Breast epithelium (tissue), 4 donors: ENCODE measurements at regions not wholly inside any gene's neighbourhood (a gene's known extent, or its start where the extent isn't known, plus 50 kb on each side); places are given as distances from the start of the nearest gene placed in this dataset.

ENCODE experiments used
- DNase-seq, 2 donors: peaks; one replicate each; pipeline ENCODE4 v3.0.0-alpha.2; 2019; ENCODE audit warnings: low spot score in 2 of 2
- H3K27ac ChIP-seq, 2 donors: fragments of 200-600 bp; sonication (generic) in 1 of 2; one replicate each; pipeline ENCODE4 v1.5.1; 2016 to 2019; ENCODE audit warnings: mild to moderate bottlenecking in 1 of 2
- H3K27me3 ChIP-seq, 2 donors: fragments of 200-600 bp; sonication (generic) in 1 of 2; one replicate each; pipeline versions ENCODE4 v1.5.1 to v1.6.0; 2017 to 2019; ENCODE audit warnings: control low read depth in 1 of 2, mild to moderate bottlenecking in 1 of 2
- H3K36me3 ChIP-seq: fragments of 200-600 bp; one replicate; pipeline ENCODE4 v1.5.1; 2019
- H3K4me1 ChIP-seq, 2 donors: fragments of 200-600 bp; sonication (generic); one replicate each; pipeline ENCODE4 v1.5.1; 2016 to 2019; ENCODE audit warnings: control low read depth in 1 of 2
- H3K4me3 ChIP-seq, 3 donors: fragments of 200-600 bp; sonication (generic); 1 replicate in 2 of 3; 2 replicates in 1 of 3; pipeline ENCODE4 v1.5.1; 2016 to 2019; ENCODE audit warnings: mild to moderate bottlenecking in 3 of 3, moderate library complexity in 2 of 3
- H3K9me3 ChIP-seq, 2 donors: fragments of 200-600 bp; sonication (generic) in 1 of 2; one replicate each; pipeline ENCODE4 v1.5.1; 2016 to 2019; ENCODE audit warnings: control low read depth in 1 of 2
- CTCF ChIP-seq, 3 donors: fragments of 450-650 bp; IDR thresholded peaks; one replicate each; pipeline ENCODE4 v1.5.1; 2016 to 2017; ENCODE audit warnings: antibody characterized with exemption in 3 of 3, mild to moderate bottlenecking in 3 of 3, moderate library complexity in 3 of 3
- POLR2A ChIP-seq: fragments of 450-650 bp; IDR thresholded peaks from one replicate; pipeline ENCODE4 v1.6.1; 2016; ENCODE audit warnings: antibody characterized with exemption, mild to moderate bottlenecking, moderate library complexity
- POLR2AphosphoS5 ChIP-seq, 3 donors: sonication (generic); formaldehyde crosslinking; IDR thresholded peaks; one replicate each; pipeline ENCODE4 v1.6.1; 2017; ENCODE audit warnings: antibody characterized with exemption in 3 of 3
- intact Hi-C: fragments of 100-400 bp; cut with DNase I; formaldehyde crosslinking; loops from one replicate; pipeline ENCODE4 v1.15.1; 2023; ENCODE audit warnings: low total_unique reads

- intact Hi-C loops: no loop called here
- Histone ChIP-seq H3K4me3 (no peak overlapping the region), H3K4me1 (no peaks in the 10 kb centered on the region), H3K27ac (no peak overlapping the region), H3K27me3 (no peaks in the 10 kb centered on the region), H3K36me3 (no peaks in the 10 kb centered on the region), H3K9me3 (peaks cover 0 to 7% of the 10 kb centered on the region in 2 donors)
- no peak for DNase-seq
- TF ChIP-seq CTCF (IDR thresholded peaks at IDR 0.05) (no peak), POLR2AphosphoS5 (IDR thresholded peaks at IDR 0.05) (no peak), POLR2A (no peak)
These were observed 69.9 kb upstream of the SPTLC1 start for GRCh38 chr9:92185096-92185495.

DNA sequence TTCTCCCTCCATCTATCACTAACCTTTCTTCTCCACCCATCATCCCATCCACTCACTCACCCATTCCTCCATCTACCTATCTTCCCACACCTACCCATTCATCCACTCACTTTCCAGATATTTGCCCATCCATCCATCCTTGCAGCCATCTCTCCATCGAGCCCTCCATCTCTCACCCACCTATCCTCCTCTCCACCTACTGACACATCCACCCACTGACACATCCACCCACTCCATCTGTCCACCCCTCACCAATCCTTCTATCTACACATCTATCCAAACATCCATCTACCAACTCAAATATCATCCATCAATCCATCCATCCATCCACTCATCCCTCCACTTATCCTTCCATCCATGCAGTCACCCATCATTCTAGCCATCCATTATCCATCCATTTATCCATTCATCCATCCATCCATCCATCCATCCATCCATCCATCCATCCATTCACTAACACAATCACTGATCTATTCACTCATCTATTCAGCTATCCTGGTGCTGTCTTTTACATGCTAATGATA is 68.9 kb upstream of the SPTLC1 start:
- Histone ChIP-seq H3K27ac (no peak overlapping the region), H3K4me3 (no peak overlapping the region), H3K4me1 (no peaks in the 10 kb centered on the region), H3K27me3 (no peaks in the 10 kb centered on the region), H3K9me3 (peaks cover 0 to 7% of the 10 kb centered on the region in 2 donors), H3K36me3 (no peaks in the 10 kb centered on the region)
- DNase-seq: no peak
- TF ChIP-seq CTCF (IDR thresholded peaks at IDR 0.05): no peak
- TF ChIP-seq POLR2A: no peak
- no peak for TF ChIP-seq POLR2AphosphoS5 (IDR thresholded peaks at IDR 0.05)
- intact Hi-C loops: no loop called here

DNA sequence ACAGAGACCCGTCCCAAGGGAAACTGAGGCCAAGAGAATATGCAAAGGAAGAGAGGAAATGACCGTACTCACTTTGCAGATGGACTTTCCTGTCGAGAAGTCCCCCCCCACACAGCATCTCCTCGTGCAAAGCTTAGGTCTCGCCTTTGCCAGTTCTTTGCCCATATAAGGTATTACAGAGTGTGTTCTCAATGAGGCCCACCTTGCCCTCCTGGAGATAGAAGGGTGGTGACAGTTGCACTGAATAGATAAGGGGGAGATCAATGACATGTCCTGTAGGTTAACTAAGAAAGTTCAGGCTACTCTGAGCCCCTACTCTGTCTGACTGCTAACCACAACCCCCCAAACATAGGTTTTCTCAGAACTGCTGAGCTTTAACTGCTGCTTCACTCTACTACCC is 68.2 kb upstream of the SPTLC1 start:
- TF ChIP-seq CTCF (IDR thresholded peaks at IDR 0.05): no peak
- TF ChIP-seq POLR2AphosphoS5 (IDR thresholded peaks at IDR 0.05): no peak
- no peak for TF ChIP-seq POLR2A
- H3K9me3 ChIP-seq: peaks cover 0 to 7% of the 10 kb centered on the region in 2 donors
- H3K36me3 ChIP-seq: no peaks in the 10 kb centered on the region
- no peak for DNase-seq
- H3K27ac ChIP-seq: no peak overlapping the region
- H3K4me3 ChIP-seq: no peak overlapping the region
- no peaks in the 10 kb centered on the region for H3K4me1 ChIP-seq
- no peaks in the 10 kb centered on the region for H3K27me3 ChIP-seq
- intact Hi-C loops: no loop called here

- H3K36me3 ChIP-seq: no peaks in the 10 kb centered on the region
- DNase-seq: no peak
- H3K9me3 ChIP-seq: peaks cover 0 to 7% of the 10 kb centered on the region in 2 donors
- TF ChIP-seq POLR2AphosphoS5 (IDR thresholded peaks at IDR 0.05): no peak
- TF ChIP-seq CTCF (IDR thresholded peaks at IDR 0.05): no peak
- TF ChIP-seq POLR2A: no peak
- no peak overlapping the region for H3K27ac ChIP-seq
- intact Hi-C loops: no loop called here
- no peaks in the 10 kb centered on the region for H3K4me1 ChIP-seq
- no peaks in the 10 kb centered on the region for H3K27me3 ChIP-seq
- no peak overlapping the region for H3K4me3 ChIP-seq
These were observed 66.1 kb upstream of the SPTLC1 start for GRCh38 chr9:92181296-92181695.

GRCh38 chr9:92180669-92181181 is 65.5 kb upstream of the SPTLC1 start:
- H3K27me3 ChIP-seq: no peaks in the 10 kb centered on the region
- intact Hi-C loops: no loop called here
- no peaks in the 10 kb centered on the region for H3K4me1 ChIP-seq
- peaks cover 0 to 7% of the 10 kb centered on the region in 2 donors for H3K9me3 ChIP-seq
- no peak overlapping the region for H3K27ac ChIP-seq
- H3K4me3 ChIP-seq: no peak overlapping the region
- TF ChIP-seq POLR2AphosphoS5 (IDR thresholded peaks at IDR 0.05) (no peak), CTCF (IDR thresholded peaks at IDR 0.05) (no peak)
- H3K36me3 ChIP-seq: no peaks in the 10 kb centered on the region
- no peak for DNase-seq
